ENCODE measurements at regions not wholly inside any gene's neighbourhood (a gene's known extent, or its start where the extent isn't known, plus 50 kb on each side); places are given as distances from the start of the nearest gene placed in this dataset.

GRCh38 chr3:77799278-77799677 lies 759.4 kb downstream of the ROBO2 start:
- ChIA-PET POLR2A (no interaction called here), CTCF (no interaction called here)
- Mint-ChIP-seq H3K4me1 (ENCODE audit: low read depth) (no peaks in the 10 kb centered on the region), H3K36me3 (no peaks in the 10 kb centered on the region), H3K4me3 (no peak overlapping the region), H3K27ac (no peak overlapping the region), H3K9me3 (peaks cover 7% of the 10 kb centered on the region), H3K27me3 (no peaks in the 10 kb centered on the region)
- intact Hi-C loops (cut with micrococcal nuclease) = no loop called here
- DNase-seq = no peak

- peaks cover 9% of the 10 kb centered on the region for H3K9me3 Mint-ChIP-seq
- POLR2A ChIA-PET = no interaction called here
Observed at GRCh38 chr3:77800893-77801292, 761.0 kb downstream of the ROBO2 start.

GRCh38 chr3:77807312-77807711 lies 767.4 kb downstream of the ROBO2 start:
- Mint-ChIP-seq H3K4me1 (ENCODE audit: low read depth) (no peaks in the 10 kb centered on the region), H3K36me3 (no peaks in the 10 kb centered on the region), H3K27ac (no peak overlapping the region), H3K27me3 (no peaks in the 10 kb centered on the region), H3K4me3 (no peak overlapping the region), H3K9me3 (peaks cover 15% of the 10 kb centered on the region)
- intact Hi-C loops (cut with micrococcal nuclease) = no loop called here
- ChIA-PET POLR2A (no interaction called here), CTCF (no interaction called here)
- DNase-seq = no peak

More at GRCh38 chr3:77800893-77801292, 761.0 kb downstream of the ROBO2 start:
- H3K27ac Mint-ChIP-seq = no peak overlapping the region
- no peaks in the 10 kb centered on the region for H3K36me3 Mint-ChIP-seq
- no peak for DNase-seq
- H3K4me1 Mint-ChIP-seq (ENCODE audit: low read depth) = no peaks in the 10 kb centered on the region
- intact Hi-C loops (cut with micrococcal nuclease) = no loop called here
- H3K27me3 Mint-ChIP-seq = no peaks in the 10 kb centered on the region
- CTCF ChIA-PET = interaction anchor here (0.5 kb wide), 1 partner anchor 1504 kb away, joined by 3 read pairs; no protein-coding TSS in a partner anchor
- H3K4me3 Mint-ChIP-seq = no peak overlapping the region

GRCh38 chr3:77814845-77815244 lies 774.9 kb downstream of the ROBO2 start:
- H3K9me3 Mint-ChIP-seq = peaks cover 10% of the 10 kb centered on the region
- H3K27me3 Mint-ChIP-seq = no peaks in the 10 kb centered on the region
- H3K36me3 Mint-ChIP-seq = no peaks in the 10 kb centered on the region
- intact Hi-C loops (cut with micrococcal nuclease) = no loop called here
- no peaks in the 10 kb centered on the region for H3K4me1 Mint-ChIP-seq (ENCODE audit: low read depth)
- ChIA-PET CTCF (no interaction called here), POLR2A (no interaction called here)
- no peak overlapping the region for H3K27ac Mint-ChIP-seq
- DNase-seq = no peak
- no peak overlapping the region for H3K4me3 Mint-ChIP-seq

- H3K4me1 Mint-ChIP-seq (ENCODE audit: low read depth) = no peaks in the 10 kb centered on the region
- H3K27me3 Mint-ChIP-seq = no peaks in the 10 kb centered on the region
- no peak overlapping the region for H3K4me3 Mint-ChIP-seq
- peaks cover 10% of the 10 kb centered on the region for H3K9me3 Mint-ChIP-seq
- intact Hi-C loops (cut with micrococcal nuclease) = no loop called here
- H3K27ac Mint-ChIP-seq = no peak overlapping the region
- H3K36me3 Mint-ChIP-seq = no peaks in the 10 kb centered on the region
- ChIA-PET POLR2A (no interaction called here), CTCF (no interaction called here)
- no peak for DNase-seq
Observed at GRCh38 chr3:77815467-77815866, 775.6 kb downstream of the ROBO2 start.

GRCh38 chr3:77816366-77816765 lies 776.5 kb downstream of the ROBO2 start:
- Mint-ChIP-seq H3K4me1 (ENCODE audit: low read depth) (no peaks in the 10 kb centered on the region), H3K36me3 (no peaks in the 10 kb centered on the region), H3K4me3 (no peak overlapping the region), H3K27me3 (no peaks in the 10 kb centered on the region), H3K9me3 (peaks cover 10% of the 10 kb centered on the region), H3K27ac (no peak overlapping the region)
- CTCF ChIA-PET = no interaction called here
- intact Hi-C loops (cut with micrococcal nuclease) = no loop called here
- no peak for DNase-seq
- POLR2A ChIA-PET = no interaction called here

GRCh38 chr3:77825001-77825827 lies 785.3 kb downstream of the ROBO2 start:
- DNase-seq = no peak
- no peaks in the 10 kb centered on the region for H3K36me3 Mint-ChIP-seq
- no peaks in the 10 kb centered on the region for H3K4me1 Mint-ChIP-seq (ENCODE audit: low read depth)
- H3K9me3 Mint-ChIP-seq = peaks cover 28% of the 10 kb centered on the region
- H3K27ac Mint-ChIP-seq = no peak overlapping the region
- CTCF ChIA-PET = no interaction called here
- H3K27me3 Mint-ChIP-seq = no peaks in the 10 kb centered on the region
- H3K4me3 Mint-ChIP-seq = no peak overlapping the region
- POLR2A ChIA-PET = no interaction called here
- intact Hi-C loops (cut with micrococcal nuclease) = no loop called here

- intact Hi-C loops (cut with micrococcal nuclease) = no loop called here
- no peaks in the 10 kb centered on the region for H3K36me3 Mint-ChIP-seq
- POLR2A ChIA-PET = no interaction called here
- H3K27ac Mint-ChIP-seq = no peak overlapping the region
- H3K27me3 Mint-ChIP-seq = no peaks in the 10 kb centered on the region
- no peak for DNase-seq
- H3K4me1 Mint-ChIP-seq (ENCODE audit: low read depth) = no peaks in the 10 kb centered on the region
- H3K4me3 Mint-ChIP-seq = no peak overlapping the region
- CTCF ChIA-PET = no interaction called here
- H3K9me3 Mint-ChIP-seq = peaks cover 20% of the 10 kb centered on the region
Observed at GRCh38 chr3:77835921-77836320, 796.0 kb downstream of the ROBO2 start.

- no peak for DNase-seq
- H3K27ac Mint-ChIP-seq = no peak overlapping the region
- no peaks in the 10 kb centered on the region for H3K4me1 Mint-ChIP-seq (ENCODE audit: low read depth)
- ChIA-PET POLR2A (no interaction called here), CTCF (no interaction called here)
- no peaks in the 10 kb centered on the region for H3K36me3 Mint-ChIP-seq
- intact Hi-C loops (cut with micrococcal nuclease) = no loop called here
- peaks cover 37% of the 10 kb centered on the region for H3K9me3 Mint-ChIP-seq
- H3K4me3 Mint-ChIP-seq = no peak overlapping the region
- H3K27me3 Mint-ChIP-seq = no peaks in the 10 kb centered on the region
Observed at GRCh38 chr3:77837456-77838025, 797.6 kb downstream of the ROBO2 start.

GRCh38 chr3:77859156-77859555 lies 819.3 kb downstream of the ROBO2 start:
- no peak for DNase-seq
- Mint-ChIP-seq H3K27ac (no peak overlapping the region), H3K4me1 (ENCODE audit: low read depth) (no peaks in the 10 kb centered on the region), H3K36me3 (no peaks in the 10 kb centered on the region), H3K4me3 (no peak overlapping the region), H3K9me3 (peaks cover 25% of the 10 kb centered on the region), H3K27me3 (no peaks in the 10 kb centered on the region)
- POLR2A ChIA-PET = no interaction called here
- intact Hi-C loops (cut with micrococcal nuclease) = no loop called here
- CTCF ChIA-PET = no interaction called here

GRCh38 chr3:77868725-77869124 lies 828.8 kb downstream of the ROBO2 start:
- H3K27me3 Mint-ChIP-seq = no peaks in the 10 kb centered on the region
- H3K36me3 Mint-ChIP-seq = no peaks in the 10 kb centered on the region
- H3K27ac Mint-ChIP-seq = no peak overlapping the region
- H3K4me3 Mint-ChIP-seq = no peak overlapping the region
- no peak for DNase-seq
- ChIA-PET CTCF (no interaction called here), POLR2A (no interaction called here)
- intact Hi-C loops (cut with micrococcal nuclease) = no loop called here
- peaks cover 34% of the 10 kb centered on the region for H3K9me3 Mint-ChIP-seq
- no peaks in the 10 kb centered on the region for H3K4me1 Mint-ChIP-seq (ENCODE audit: low read depth)

GRCh38 chr3:77869423-77869822 lies 829.5 kb downstream of the ROBO2 start:
- no peak for DNase-seq
- no peaks in the 10 kb centered on the region for H3K27me3 Mint-ChIP-seq
- no peaks in the 10 kb centered on the region for H3K36me3 Mint-ChIP-seq
- no peaks in the 10 kb centered on the region for H3K4me1 Mint-ChIP-seq (ENCODE audit: low read depth)
- no peak overlapping the region for H3K27ac Mint-ChIP-seq
- ChIA-PET POLR2A (no interaction called here), CTCF (no interaction called here)
- intact Hi-C loops (cut with micrococcal nuclease) = no loop called here
- no peak overlapping the region for H3K4me3 Mint-ChIP-seq
- H3K9me3 Mint-ChIP-seq = peaks cover 33% of the 10 kb centered on the region

- H3K9me3 Mint-ChIP-seq = peaks cover 41% of the 10 kb centered on the region
- H3K4me3 Mint-ChIP-seq = no peak overlapping the region
- CTCF ChIA-PET = no interaction called here
- DNase-seq = no peak
- no peaks in the 10 kb centered on the region for H3K4me1 Mint-ChIP-seq (ENCODE audit: low read depth)
- H3K36me3 Mint-ChIP-seq = no peaks in the 10 kb centered on the region
- POLR2A ChIA-PET = no interaction called here
- intact Hi-C loops (cut with micrococcal nuclease) = no loop called here
- H3K27me3 Mint-ChIP-seq = no peaks in the 10 kb centered on the region
- no peak overlapping the region for H3K27ac Mint-ChIP-seq
Observed at GRCh38 chr3:77871436-77871835, 831.5 kb downstream of the ROBO2 start.

Data from activated CD4-positive, alpha-beta memory T cell treated with anti-CD3 and anti-CD28 coated beads for 36 hours (primary cell).